ENCODE measurements at regions not wholly inside any gene's neighbourhood (a gene's known extent, or its start where the extent isn't known, plus 50 kb on each side); places are given as distances from the start of the nearest gene placed in this dataset.

GRCh38 chrX:97666890-97667289 is 783.2 kb downstream of the RPA4 start:
- no peak for DNase-seq

- DNase-seq, result no peak
Observed at GRCh38 chrX:97668126-97668525, 784.4 kb downstream of the RPA4 start.

GRCh38 chrX:97672138-97672537 is 788.4 kb downstream of the RPA4 start:
- no peak for DNase-seq

- no peak for DNase-seq
Observed at GRCh38 chrX:97672608-97673007, 788.9 kb downstream of the RPA4 start.

GRCh38 chrX:97673135-97673534 is 789.4 kb downstream of the RPA4 start:
- no peak for DNase-seq

GRCh38 chrX:97682991-97683840 is 799.5 kb downstream of the RPA4 start:
- DNase-seq, result no peak

GRCh38 chrX:97685753-97686152 is 802.0 kb downstream of the RPA4 start:
- no peak for DNase-seq

GRCh38 chrX:97691901-97692455 is 808.3 kb downstream of the RPA4 start:
- no peak for DNase-seq

GRCh38 chrX:97692575-97692974 is 808.9 kb downstream of the RPA4 start:
- no peak for DNase-seq

- DNase-seq, result no peak
Observed at GRCh38 chrX:97700547-97700946, 816.8 kb downstream of the RPA4 start.

GRCh38 chrX:97704474-97704873 is 820.8 kb downstream of the RPA4 start:
- no peak for DNase-seq

GRCh38 chrX:97704881-97705280 is 821.2 kb downstream of the RPA4 start:
- DNase-seq, result no peak

GRCh38 chrX:97705936-97706335 is 822.2 kb downstream of the RPA4 start:
- no peak for DNase-seq

GRCh38 chrX:97714072-97714471 is 830.4 kb downstream of the RPA4 start:
- DNase-seq, result no peak

- DNase-seq, result no peak
Observed at GRCh38 chrX:97728215-97728614, 844.5 kb downstream of the RPA4 start.

GRCh38 chrX:97740044-97740443 is 856.3 kb downstream of the RPA4 start:
- DNase-seq, result no peak

- DNase-seq, result no peak
Observed at GRCh38 chrX:97740886-97741285, 857.2 kb downstream of the RPA4 start.

GRCh38 chrX:97743014-97743413 is 859.3 kb downstream of the RPA4 start:
- DNase-seq, result peak; percentile 0

GRCh38 chrX:97747346-97747745 is 863.6 kb downstream of the RPA4 start:
- no peak for DNase-seq

GRCh38 chrX:97751016-97751415 is 867.3 kb downstream of the RPA4 start:
- no peak for DNase-seq

- DNase-seq, result no peak
Observed at GRCh38 chrX:97751735-97752134, 868.0 kb downstream of the RPA4 start.

- DNase-seq, result no peak
Observed at GRCh38 chrX:97756879-97757278, 873.2 kb downstream of the RPA4 start.

GRCh38 chrX:97763391-97763790 is 879.7 kb downstream of the RPA4 start:
- DNase-seq, result no peak

- no peak for DNase-seq
Observed at GRCh38 chrX:97763981-97764380, 880.3 kb downstream of the RPA4 start.

Data from stimulated activated CD4-positive, alpha-beta T cell treated with anti-CD3 and anti-CD28 coated beads, Interleukin-12 subunit alpha, Interleukin-12 subunit beta, amount 100 ng/mL, for 4 hours (primary cell).